ENCODE measurements at regions not wholly inside any gene's neighbourhood (a gene's known extent, or its start where the extent isn't known, plus 50 kb on each side); places are given as distances from the start of the nearest gene placed in this dataset.
"Not testable (repeated sequence)": the region's sequence is repeated elsewhere in the genome, so short reads cannot be mapped to it uniquely, and the experiment has no call there.

- TF ChIP-seq POLR2A (IDR thresholded peaks at IDR 0.05; ENCODE audit: low read length); GATA1 (IDR thresholded peaks at IDR 0.05; ENCODE audit: low read depth, low read length): not testable (repeated sequence)
Observed at GRCh38 chr4:71220848-71221247, 118.0 kb upstream of the SLC4A4 start.
